ENCODE measurements at regions not wholly inside any gene's neighbourhood (a gene's known extent, or its start where the extent isn't known, plus 50 kb on each side); places are given as distances from the start of the nearest gene placed in this dataset.

- Histone ChIP-seq H3K27ac (no peak overlapping the region), H3K36me3 (no peaks in the 10 kb centered on the region), H3K27me3 (no peaks in the 10 kb centered on the region), H3K4me1 (no peaks in the 10 kb centered on the region), H3K9me3 (no peaks in the 10 kb centered on the region), H3K4me3 (no peak overlapping the region)
- TF ChIP-seq POLR2A (IDR thresholded peaks at IDR 0.05) (no peak), POLR2AphosphoS5 (IDR thresholded peaks at IDR 0.05) (no peak), EP300 (IDR thresholded peaks at IDR 0.05) (no peak), CTCF (IDR thresholded peaks at IDR 0.05) (no peak)
- no peak for ATAC-seq
- WGBS, 2 donors (ENCODE audit: low coverage in 1 of 2) = 56 to 70% methylated on average over 2 of the region's 2 CpGs
These were observed 588.2 kb downstream of the INHBA start for GRCh38 chr7:41114691-41115090.

GRCh38 chr7:41114131-41114530, 588.8 kb downstream of the INHBA start:
- Histone ChIP-seq H3K36me3 (no peaks in the 10 kb centered on the region), H3K27me3 (no peaks in the 10 kb centered on the region), H3K4me1 (no peaks in the 10 kb centered on the region), H3K9me3 (no peaks in the 10 kb centered on the region), H3K4me3 (no peak overlapping the region), H3K27ac (no peak overlapping the region)
- TF ChIP-seq POLR2A (IDR thresholded peaks at IDR 0.05) (no peak), CTCF (IDR thresholded peaks at IDR 0.05) (no peak), POLR2AphosphoS5 (IDR thresholded peaks at IDR 0.05) (no peak), EP300 (IDR thresholded peaks at IDR 0.05) (no peak)
- ATAC-seq = no peak
- WGBS, 2 donors (ENCODE audit: low coverage in 1 of 2) = 0 to 8% methylated on average over 1 of the region's 1 CpG

GRCh38 chr7:41113719-41114118, 589.2 kb downstream of the INHBA start:
- no peaks in the 10 kb centered on the region for H3K9me3 ChIP-seq
- no peaks in the 10 kb centered on the region for H3K36me3 ChIP-seq
- no peaks in the 10 kb centered on the region for H3K4me1 ChIP-seq
- H3K27ac ChIP-seq = no peak overlapping the region
- H3K27me3 ChIP-seq = no peaks in the 10 kb centered on the region
- TF ChIP-seq POLR2AphosphoS5 (IDR thresholded peaks at IDR 0.05) (no peak), CTCF (IDR thresholded peaks at IDR 0.05) (no peak), EP300 (IDR thresholded peaks at IDR 0.05) (no peak), POLR2A (IDR thresholded peaks at IDR 0.05) (no peak)
- H3K4me3 ChIP-seq = no peak overlapping the region
- no peak for ATAC-seq

GRCh38 chr7:41110186-41110585, 592.7 kb downstream of the INHBA start:
- H3K4me3 ChIP-seq = no peak overlapping the region
- no peaks in the 10 kb centered on the region for H3K9me3 ChIP-seq
- no peak overlapping the region for H3K27ac ChIP-seq
- H3K27me3 ChIP-seq = no peaks in the 10 kb centered on the region
- WGBS, 2 donors (ENCODE audit: low coverage in 1 of 2) = 100% methylated on average over 1 of the region's 1 CpG
- ATAC-seq = no peak
- H3K4me1 ChIP-seq = no peaks in the 10 kb centered on the region
- TF ChIP-seq CTCF (IDR thresholded peaks at IDR 0.05) (no peak), POLR2AphosphoS5 (IDR thresholded peaks at IDR 0.05) (no peak), EP300 (IDR thresholded peaks at IDR 0.05) (no peak), POLR2A (IDR thresholded peaks at IDR 0.05) (no peak)
- H3K36me3 ChIP-seq = no peaks in the 10 kb centered on the region

GRCh38 chr7:41108821-41109220, 594.1 kb downstream of the INHBA start:
- no peaks in the 10 kb centered on the region for H3K36me3 ChIP-seq
- H3K9me3 ChIP-seq = no peaks in the 10 kb centered on the region
- no peaks in the 10 kb centered on the region for H3K4me1 ChIP-seq
- ATAC-seq = no peak
- H3K27ac ChIP-seq = no peak overlapping the region
- H3K27me3 ChIP-seq = no peaks in the 10 kb centered on the region
- H3K4me3 ChIP-seq = no peak overlapping the region
- no peak for TF ChIP-seq EP300 (IDR thresholded peaks at IDR 0.05)
- no peak for TF ChIP-seq CTCF (IDR thresholded peaks at IDR 0.05)
- no peak for TF ChIP-seq POLR2AphosphoS5 (IDR thresholded peaks at IDR 0.05)
- no peak for TF ChIP-seq POLR2A (IDR thresholded peaks at IDR 0.05)
